A673 (cell line): ENCODE measurements at regions not wholly inside any gene's neighbourhood (a gene's known extent, or its start where the extent isn't known, plus 50 kb on each side); places are given as distances from the start of the nearest gene placed in this dataset.

ENCODE experiments used
- BruUV-seq: library from RNA; stranded (reverse); fragments of 400-500 nt; replicated peaks from 2 replicates; lab custom pipeline; 2021; lab: Mats Ljungman, UMichigan
- CTCF ChIA-PET: fragments of 300-600 bp; sonication (Branson Sonifier 250); formaldehyde crosslinking; loops from one replicate; lab custom pipeline; 2022; ENCODE audit warnings: antibody characterized with exemption; lab: Charles Lee
- POLR2A ChIA-PET: fragments of 300-600 bp; sonication (Branson Sonifier 250); formaldehyde crosslinking; loops from one replicate; lab custom pipeline; 2022; ENCODE audit warnings: antibody characterized with exemption; ENCODE audit not compliant: low non-redundant PET; lab: Charles Lee
- DNase-seq: peaks from one replicate; pipeline ENCODE4 v3.0.0-alpha.2; 2015; ENCODE audit warnings: low spot score
- H3K27ac ChIP-seq: fragments of 200-600 bp; sonication (generic); 2 replicates; pipeline ENCODE4 v1.5.1; 2016; ENCODE audit warnings: mixed run types, low read depth, mild to moderate bottlenecking, mixed read lengths, antibody characterized with exemption, low read length; ENCODE audit not compliant: poor library complexity, severe bottlenecking
- H3K27me3 ChIP-seq: fragments of 200-600 bp; sonication (generic); replicated peaks from 2 replicates; pipeline ENCODE4 v1.6.1; 2017; ENCODE audit warnings: mixed run types, low read depth, mild to moderate bottlenecking, mixed read lengths, antibody characterized with exemption, low read length; ENCODE audit not compliant: insufficient read depth, poor library complexity
- H3K36me3 ChIP-seq: fragments of 200-600 bp; sonication (generic); 2 replicates; pipeline ENCODE4 v1.6.1; 2016; ENCODE audit warnings: mixed run types, mild to moderate bottlenecking, mixed read lengths, antibody characterized with exemption, low read length; ENCODE audit not compliant: insufficient read depth, poor library complexity, severe bottlenecking
- H3K4me1 ChIP-seq: fragments of 200-600 bp; sonication (generic); 2 replicates; pipeline ENCODE4 v1.6.1; 2017; ENCODE audit warnings: mixed run types, mild to moderate bottlenecking, mixed read lengths, antibody characterized with exemption, low read length; ENCODE audit not compliant: insufficient read depth, poor library complexity, severe bottlenecking
- H3K4me3 ChIP-seq: fragments of 200-600 bp; sonication (generic); 2 replicates; pipeline ENCODE4 v1.5.1; 2016; ENCODE audit warnings: low read depth, mixed run types, mild to moderate bottlenecking, mixed read lengths, low read length; ENCODE audit not compliant: poor library complexity, severe bottlenecking
- H3K9me3 ChIP-seq: fragments of 200-600 bp; sonication (generic); 2 replicates; pipeline ENCODE4 v1.6.1; 2016; ENCODE audit warnings: mixed run types, low read depth, mild to moderate bottlenecking, mixed read lengths, antibody characterized with exemption, low read length; ENCODE audit not compliant: poor library complexity, severe bottlenecking
- CTCF ChIP-seq: fragments of 300-800, 200-600 bp; sonication (generic); conservative IDR thresholded peaks from 2 replicates; pipeline ENCODE4 v1.5.1; 2017; ENCODE audit warnings: low read depth, mild to moderate bottlenecking, antibody characterized with exemption, low read length, moderate library complexity, mixed read lengths
- EZH2 ChIP-seq: fragments of 200-600 bp; sonication (generic); IDR thresholded peaks from 2 replicates; pipeline ENCODE4 v1.6.1; 2017; ENCODE audit warnings: borderline replicate concordance, low read depth, mild to moderate bottlenecking, mixed read lengths, antibody characterized with exemption, low read length; ENCODE audit not compliant: poor library complexity, severe bottlenecking
- intact Hi-C: fragments of 100-400 bp; cut with micrococcal nuclease; formaldehyde crosslinking; loops from one replicate; pipeline ENCODE4 v1.10.0; 2022; ENCODE audit not compliant: unreplicated experiment

- Histone ChIP-seq H3K27me3 (no peaks in the 10 kb centered on the region), H3K4me1 (no peaks in the 10 kb centered on the region), H3K4me3 (no peak overlapping the region), H3K9me3 (no peaks in the 10 kb centered on the region), H3K27ac (no peak overlapping the region), H3K36me3 (no peaks in the 10 kb centered on the region)
- POLR2A ChIA-PET: no interaction called here
- no TSS peak for BruUV-seq
- DNase-seq: no peak
- TF ChIP-seq CTCF: no peak
- no peak for TF ChIP-seq EZH2
- CTCF ChIA-PET: no interaction called here
- intact Hi-C loops: no loop called here
Measured at GRCh38 chr2:139317259-139317658, 537.1 kb upstream of the NXPH2 start.

DNA sequence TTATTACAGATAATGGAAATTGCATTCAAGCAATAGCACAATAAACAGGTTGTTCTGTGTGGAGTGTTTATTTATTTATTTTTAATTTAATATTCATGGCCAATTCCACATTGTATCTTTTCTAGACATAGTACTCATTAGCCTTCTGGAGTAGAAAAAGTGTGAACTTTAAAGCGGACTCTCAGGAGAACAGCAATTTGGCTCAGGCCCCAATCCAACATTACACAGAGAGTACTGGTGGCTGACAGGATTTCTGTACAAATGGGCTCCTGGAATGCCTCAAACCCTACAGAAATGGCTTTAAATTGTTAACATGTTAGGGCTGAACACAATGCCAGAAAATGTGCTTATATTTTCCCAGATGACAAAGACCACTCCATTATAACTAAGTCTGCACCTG is 533.9 kb upstream of the NXPH2 start:
- no peak for TF ChIP-seq CTCF
- no peak for TF ChIP-seq EZH2
- H3K4me1 ChIP-seq: no peaks in the 10 kb centered on the region
- no peak overlapping the region for H3K4me3 ChIP-seq
- no peaks in the 10 kb centered on the region for H3K36me3 ChIP-seq
- no peaks in the 10 kb centered on the region for H3K27me3 ChIP-seq
- no peak for DNase-seq
- POLR2A ChIA-PET: no interaction called here
- BruUV-seq: no TSS peak
- no peaks in the 10 kb centered on the region for H3K9me3 ChIP-seq
- CTCF ChIA-PET: no interaction called here
- intact Hi-C loops: no loop called here
- no peak overlapping the region for H3K27ac ChIP-seq

GRCh38 chr2:139296672-139297209 is 516.6 kb upstream of the NXPH2 start:
- TF ChIP-seq EZH2 (no peak), CTCF (no peak)
- Histone ChIP-seq H3K4me1 (no peaks in the 10 kb centered on the region), H3K9me3 (no peaks in the 10 kb centered on the region), H3K27ac (no peak overlapping the region), H3K4me3 (no peak overlapping the region), H3K27me3 (no peaks in the 10 kb centered on the region), H3K36me3 (no peaks in the 10 kb centered on the region)
- intact Hi-C loops: no loop called here
- no TSS peak for BruUV-seq
- POLR2A ChIA-PET: no interaction called here
- no peak for DNase-seq
- CTCF ChIA-PET: no interaction called here
